GM11168 (cell line): ENCODE measurements at regions not wholly inside any gene's neighbourhood (a gene's known extent, or its start where the extent isn't known, plus 50 kb on each side); places are given as distances from the start of the nearest gene placed in this dataset.

Experiments used
- in situ Hi-C: fragments of 300-500 bp; cut with MboI; formaldehyde crosslinking; loops from one replicate; pipeline ENCODE4 v1.12.0; 2022; ENCODE audit warnings: low sequenced_read_pairs; ENCODE audit not compliant: unreplicated experiment

DNA sequence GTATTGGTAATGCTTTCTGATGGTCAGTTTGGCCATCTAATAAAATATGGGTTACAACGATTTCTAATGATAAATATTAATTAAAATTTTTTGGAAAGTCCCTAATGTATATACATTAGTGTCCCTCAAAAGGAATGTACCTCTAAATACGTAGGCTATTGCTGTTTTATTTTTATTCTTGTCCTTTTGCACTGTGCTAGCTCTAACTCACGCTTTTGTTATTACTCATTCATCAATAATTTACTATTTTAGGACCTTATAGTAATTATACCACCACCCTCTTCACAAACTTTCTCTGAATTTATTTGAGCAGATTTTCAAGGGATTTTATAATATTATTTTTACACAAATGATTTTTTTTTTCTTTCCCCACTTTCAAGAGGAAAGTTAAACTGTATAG is 795.9 kb upstream of the PCDH9 start:
- in situ Hi-C loops, result no loop called here

DNA sequence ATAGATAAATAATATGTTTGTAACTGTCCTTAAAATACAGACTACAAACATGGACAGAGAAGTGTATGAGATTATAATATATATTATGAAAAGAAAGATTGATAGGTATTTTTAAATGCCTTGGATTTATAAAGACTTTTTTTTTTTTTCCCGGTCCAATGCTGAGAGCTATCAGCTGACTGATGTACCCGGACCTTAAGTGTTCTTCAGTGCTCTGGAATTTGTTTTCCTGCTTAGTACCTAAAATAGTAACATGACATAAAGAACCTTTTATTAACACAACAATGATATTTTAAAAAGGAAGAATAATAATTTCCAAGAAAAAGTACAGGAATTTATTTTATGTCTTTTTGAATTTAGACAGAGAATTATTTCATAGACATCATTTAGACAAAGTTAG is 795.5 kb upstream of the PCDH9 start:
- in situ Hi-C loops, result no loop called here

DNA sequence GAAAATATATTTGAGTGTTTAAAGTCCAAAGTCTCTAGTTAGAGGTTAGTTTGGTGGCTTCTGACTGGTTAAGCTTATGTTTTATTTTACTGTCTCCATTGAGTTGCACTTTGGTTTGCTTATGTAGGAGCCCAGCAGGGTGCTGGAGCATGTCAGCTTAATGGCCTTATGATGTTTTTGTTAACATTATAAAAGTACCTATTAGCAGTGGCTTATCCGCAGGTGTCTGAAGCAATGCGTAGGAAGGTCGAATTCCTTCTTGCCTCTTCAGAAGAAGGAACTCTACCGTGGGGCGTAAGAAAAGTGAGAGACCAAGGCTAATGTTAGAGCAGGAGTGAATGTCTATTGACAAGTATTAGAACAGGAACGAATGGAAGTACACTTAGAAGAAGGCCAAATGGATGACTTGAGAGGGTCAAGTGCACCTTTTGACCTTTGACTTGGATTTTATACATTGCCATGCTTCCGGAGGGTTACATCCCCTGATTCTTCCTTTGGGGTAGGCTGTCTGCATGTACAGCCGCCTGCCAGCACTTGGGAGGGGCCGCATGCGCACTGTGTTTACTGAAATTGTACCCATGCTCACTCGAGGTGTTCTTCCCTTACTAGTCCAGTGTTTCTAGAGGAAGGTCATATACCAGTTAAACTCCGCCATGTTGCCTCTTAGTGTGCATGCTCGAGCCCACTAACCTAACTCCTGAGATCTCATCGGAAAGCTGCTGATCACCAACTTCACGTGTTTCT is 793.9 kb upstream of the PCDH9 start:
- in situ Hi-C loops, result no loop called here

DNA sequence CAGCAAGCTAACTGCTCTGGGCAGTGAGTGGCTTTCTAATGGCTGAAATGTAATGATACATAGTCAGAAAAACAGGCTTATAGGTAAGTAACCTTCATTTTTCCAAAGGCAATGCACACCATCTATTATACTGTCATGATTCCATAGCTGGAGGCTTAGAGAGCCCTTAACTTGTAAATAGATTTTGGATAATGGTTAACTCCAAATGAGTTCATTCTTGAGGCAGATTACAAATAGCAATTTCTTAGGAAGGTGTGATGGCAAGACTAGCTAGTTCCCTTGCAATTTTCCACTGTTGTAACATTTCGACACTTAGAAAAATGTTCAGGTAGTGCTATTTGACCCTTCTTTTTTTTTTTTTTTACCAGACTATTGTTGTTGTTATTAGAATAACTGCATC is 789.8 kb upstream of the PCDH9 start:
- in situ Hi-C loops, result no loop called here

DNA sequence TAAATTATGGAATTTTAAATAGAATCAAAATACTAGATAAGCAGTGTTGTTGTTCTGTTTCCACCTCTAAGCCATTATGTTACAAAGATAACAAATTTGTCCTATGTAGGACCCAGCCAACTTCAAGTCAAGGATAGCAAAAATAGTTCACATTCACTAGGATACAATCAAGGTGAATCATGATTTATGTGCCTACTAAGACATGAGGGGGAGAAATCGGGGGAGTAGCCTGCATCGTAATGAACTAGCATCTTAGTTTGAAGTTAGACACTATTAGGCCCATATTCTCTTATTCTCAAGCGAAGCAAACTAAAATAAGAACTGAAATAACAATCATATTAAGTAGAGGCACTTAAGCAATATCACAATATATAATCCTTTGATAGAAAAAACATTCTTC is 779.4 kb upstream of the PCDH9 start:
- in situ Hi-C loops, result no loop called here

DNA sequence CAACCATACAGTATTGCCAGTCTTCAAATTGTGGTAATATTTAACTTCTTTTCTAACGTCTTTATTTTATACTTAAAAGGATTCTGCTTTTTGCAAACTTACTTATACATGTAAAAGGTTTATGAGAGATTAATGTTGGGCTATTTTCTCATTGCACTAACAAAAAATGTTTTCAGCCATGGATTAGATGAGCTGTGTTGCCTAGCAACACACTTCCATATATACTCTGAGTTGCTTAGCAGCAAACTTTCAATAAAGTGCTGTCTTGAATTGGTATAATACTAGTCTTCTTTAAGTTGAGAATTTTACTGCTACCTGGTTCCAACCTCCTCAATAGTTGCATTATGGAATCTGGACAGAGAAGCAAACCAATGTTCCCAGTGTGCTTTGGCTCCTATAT is 777.4 kb upstream of the PCDH9 start:
- in situ Hi-C loops, result no loop called here

DNA sequence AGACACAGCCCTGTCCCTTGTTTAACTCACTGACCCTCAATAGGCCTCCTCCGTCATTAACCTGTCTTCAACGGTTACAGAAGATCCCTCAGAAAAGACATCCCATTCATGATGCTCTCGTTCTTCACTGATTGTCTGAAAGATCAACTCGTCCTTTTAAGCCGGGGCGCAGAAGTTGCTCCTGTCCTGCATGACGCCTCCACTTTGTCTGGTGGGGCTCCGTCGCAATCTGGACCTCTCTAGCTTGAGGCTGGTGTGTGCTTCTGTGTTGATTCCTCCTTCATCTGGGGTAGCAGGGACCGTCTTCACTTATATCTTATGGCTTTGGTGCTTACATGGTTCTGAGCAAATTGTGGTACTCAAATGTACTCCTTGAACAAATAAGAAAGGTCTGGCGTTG is 766.0 kb upstream of the PCDH9 start:
- in situ Hi-C loops, result no loop called here

DNA sequence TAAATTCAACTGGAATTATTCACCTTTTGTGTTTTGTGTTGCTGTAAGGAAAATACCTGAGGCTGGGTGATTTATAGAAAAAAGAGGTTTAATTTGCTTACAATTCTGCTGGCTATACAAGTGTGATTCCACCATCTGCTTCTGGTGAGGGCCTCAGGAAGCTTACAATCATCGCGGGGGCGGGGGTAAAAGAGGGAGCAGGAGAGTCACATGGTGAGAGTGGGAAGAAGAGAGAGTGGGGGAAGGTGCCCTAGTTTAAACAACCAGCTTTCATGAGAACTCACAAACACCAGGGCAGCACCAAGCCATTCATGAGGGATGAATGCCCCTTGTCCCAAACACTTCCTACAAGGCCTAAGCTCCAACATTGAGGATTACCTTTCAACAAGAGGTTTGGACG is 760.7 kb upstream of the PCDH9 start:
- in situ Hi-C loops, result no loop called here

DNA sequence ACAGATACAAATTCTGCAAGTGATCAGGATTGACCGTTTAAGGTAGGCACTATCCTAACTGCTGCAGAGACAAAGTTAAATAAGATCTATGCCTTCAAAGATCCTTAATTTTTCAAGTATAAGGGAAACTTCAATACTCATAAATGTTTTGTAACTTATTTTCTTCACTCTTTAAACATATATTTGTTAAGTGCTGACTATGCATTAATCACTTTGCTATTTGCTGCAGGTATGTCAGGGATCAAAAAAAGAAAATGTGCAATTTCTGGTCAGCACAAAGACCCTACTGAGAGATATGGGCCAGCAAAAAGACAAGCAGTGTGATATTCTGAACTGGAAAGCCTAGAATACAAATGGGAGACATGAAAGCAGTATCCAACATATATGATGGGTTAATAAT is 756.1 kb upstream of the PCDH9 start:
- in situ Hi-C loops, result no loop called here

DNA sequence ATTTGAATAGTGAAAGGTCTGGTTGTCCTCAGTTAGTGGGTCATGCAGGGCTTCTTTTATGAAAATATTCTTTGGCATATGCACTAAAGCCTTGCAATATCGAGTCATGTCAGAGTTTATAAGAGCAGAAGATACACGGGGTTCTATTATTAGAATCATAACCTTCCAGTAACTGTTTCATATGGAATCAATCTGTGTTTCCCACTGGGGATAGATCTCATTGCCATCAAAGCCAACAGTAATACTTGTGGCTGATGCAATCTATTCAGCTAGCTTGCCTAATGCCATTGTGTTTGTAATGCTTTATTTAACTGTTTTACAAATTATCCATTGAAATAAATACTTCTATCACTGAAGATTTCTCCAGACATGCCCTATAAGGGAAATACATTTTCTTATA is 746.9 kb upstream of the PCDH9 start:
- in situ Hi-C loops, result no loop called here

DNA sequence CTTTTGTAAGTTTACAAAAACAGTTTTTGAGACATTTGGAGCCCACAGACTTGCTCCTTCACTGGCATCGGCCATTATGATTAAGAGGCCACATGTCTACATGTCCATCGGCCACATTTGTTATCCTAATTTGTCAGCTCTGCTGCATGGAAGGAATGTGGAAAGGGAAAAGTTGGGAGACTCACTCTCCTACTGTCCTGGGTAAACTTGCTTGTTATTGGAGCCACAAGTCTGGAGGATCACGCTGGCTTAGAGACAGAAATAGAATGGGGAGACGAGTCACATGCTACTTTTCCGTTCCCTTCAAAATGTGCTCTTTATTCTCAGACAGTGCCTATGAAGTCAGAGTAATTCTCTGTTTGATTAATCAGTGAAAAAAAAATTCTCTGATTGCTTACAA is 741.2 kb upstream of the PCDH9 start:
- in situ Hi-C loops, result no loop called here

DNA sequence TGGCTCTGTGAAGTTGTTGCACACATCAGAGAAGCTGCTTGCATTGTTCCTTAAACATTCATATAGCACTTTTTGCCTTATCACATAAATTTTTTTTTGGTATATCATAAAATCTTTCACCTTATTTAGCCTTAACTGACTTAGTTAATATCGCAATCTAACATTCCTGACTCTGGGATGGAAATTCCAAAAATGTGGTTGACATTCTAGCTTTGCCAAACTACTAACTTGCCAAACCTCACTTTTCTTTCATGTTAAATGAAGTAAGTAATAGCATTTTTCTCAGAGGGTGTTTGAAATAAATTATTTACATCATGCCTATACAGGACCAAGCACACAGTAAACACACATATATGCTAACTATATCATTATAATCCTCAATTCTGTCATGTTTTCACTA is 736.9 kb upstream of the PCDH9 start:
- in situ Hi-C loops, result no loop called here

DNA sequence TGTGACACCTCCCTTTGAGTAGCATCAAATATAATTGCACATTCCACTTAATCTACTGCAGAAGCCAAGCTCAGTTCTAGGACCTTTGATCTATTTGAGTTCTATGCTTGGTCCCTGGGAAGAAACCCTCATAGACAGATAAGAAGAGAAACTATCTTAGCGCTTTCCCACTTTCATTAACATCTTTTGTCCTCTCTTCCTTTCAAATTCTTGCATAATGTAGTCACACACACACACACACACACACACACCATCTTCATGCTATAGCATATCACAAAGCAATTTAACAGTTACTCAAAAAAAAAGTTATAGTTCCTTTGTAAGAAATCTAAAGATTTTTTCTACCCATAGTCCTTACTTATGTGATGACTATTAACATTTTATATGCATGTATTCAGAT is 735.9 kb upstream of the PCDH9 start:
- in situ Hi-C loops, result no loop called here

DNA sequence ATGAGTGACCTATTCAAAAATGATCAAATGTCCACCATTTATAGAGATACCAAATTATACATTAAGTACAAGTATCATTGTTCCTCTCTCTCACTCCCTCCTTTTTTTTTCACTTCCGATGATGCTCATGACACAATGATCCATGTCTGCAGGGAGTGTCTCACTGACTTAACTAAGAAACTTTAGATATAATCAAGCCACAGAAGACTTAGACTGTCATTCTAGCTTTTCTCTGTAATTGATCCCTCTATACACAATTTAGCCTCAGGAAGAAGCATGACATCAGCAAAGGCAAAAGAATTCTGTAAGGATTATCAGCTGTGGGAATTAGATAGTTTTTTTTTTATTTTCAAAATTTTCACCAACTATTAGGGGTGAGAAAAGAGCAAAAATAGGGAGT is 734.9 kb upstream of the PCDH9 start:
- in situ Hi-C loops, result no loop called here

DNA sequence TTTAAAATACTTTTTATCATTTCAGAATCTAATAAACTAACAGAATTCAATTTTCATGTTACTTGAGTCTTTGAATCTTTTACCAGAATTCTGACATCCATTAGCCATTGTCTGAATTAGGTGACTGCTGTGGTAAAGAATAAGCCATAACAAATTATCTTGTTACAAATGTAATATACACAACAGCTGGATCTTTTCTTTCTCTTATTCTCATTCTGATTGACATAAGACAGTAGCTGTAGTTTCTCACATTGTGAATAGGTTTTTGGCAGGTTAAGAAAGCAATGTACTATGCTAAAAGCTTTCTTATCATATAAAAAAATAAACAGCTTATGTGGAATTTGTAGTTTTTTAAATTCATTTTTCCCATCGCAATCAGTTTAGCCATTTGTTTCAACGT is 734.0 kb upstream of the PCDH9 start:
- in situ Hi-C loops, result no loop called here

DNA sequence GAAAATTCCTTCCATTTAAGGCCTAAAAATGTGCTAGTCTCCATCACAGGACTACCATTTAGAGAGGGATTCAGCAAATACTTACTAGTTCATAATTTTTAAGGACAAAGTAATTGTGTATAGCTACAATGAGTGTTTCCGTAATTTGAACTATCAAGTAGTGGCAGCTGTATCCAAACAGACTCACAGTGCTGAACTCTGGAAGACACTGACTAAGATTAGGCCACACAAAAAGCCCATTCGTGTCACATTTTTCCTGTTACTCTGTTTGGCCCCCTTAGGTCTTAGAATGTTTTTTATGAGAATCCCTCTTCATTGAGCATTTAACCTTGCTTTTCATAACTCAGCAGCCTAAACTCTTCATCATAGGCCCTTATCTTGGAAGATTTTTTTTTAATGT is 731.2 kb upstream of the PCDH9 start:
- in situ Hi-C loops, result no loop called here

DNA sequence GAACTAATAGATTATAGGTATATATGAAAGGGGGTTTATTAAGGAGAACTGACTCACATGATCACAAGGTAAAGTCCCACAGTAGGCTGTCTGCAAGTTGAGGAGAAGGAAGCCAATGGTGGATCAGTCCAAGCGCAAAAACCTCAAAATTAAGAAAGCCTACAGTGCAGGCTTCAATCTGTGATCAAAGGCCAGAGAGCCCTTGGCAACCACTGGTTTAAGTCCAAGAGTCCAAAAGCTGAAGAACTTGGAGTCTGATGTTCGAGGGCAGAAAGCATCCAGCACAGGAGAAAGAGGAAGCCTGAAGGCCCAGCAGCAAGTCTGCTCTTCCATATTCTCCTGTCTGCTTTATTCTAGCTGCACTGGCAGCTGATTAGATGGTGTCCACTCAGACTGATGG is 721.3 kb upstream of the PCDH9 start:
- in situ Hi-C loops, result no loop called here

DNA sequence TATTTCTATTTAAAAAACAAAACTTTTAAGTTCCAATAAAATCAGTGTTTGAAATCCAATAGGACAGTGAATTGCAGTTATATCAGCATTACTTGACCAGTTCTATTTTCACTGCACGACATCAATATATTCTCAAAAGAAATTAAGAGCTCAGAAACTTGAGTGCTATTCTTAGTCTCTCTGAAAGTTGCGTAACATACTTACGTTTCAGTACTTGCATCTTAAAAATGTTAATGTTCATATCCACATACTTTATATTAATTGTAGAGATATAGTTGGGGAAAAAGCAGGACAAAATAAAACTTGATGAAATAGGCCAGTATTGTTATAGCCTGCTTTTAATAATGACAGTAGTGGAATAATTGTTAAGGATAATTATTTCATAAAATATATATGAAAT is 720.5 kb upstream of the PCDH9 start:
- in situ Hi-C loops, result no loop called here

DNA sequence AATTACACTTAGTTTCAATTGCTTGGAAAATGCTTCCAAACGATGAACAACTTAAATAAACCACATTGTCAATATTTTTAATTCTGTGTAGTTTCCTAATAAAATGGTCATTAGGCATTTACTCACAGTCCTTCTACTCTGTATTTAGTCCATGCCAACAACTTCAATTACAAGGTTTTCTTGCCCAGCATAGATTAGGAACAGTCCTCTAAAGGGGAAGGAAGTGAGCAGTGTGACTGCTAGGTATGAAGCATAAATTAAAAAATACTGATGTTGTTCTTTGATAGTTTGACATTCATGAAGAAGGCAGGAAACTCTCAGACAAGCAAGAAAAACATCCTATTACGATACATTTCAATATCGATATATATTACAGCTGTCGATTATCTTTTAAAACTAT is 716.0 kb upstream of the PCDH9 start:
- in situ Hi-C loops, result no loop called here

DNA sequence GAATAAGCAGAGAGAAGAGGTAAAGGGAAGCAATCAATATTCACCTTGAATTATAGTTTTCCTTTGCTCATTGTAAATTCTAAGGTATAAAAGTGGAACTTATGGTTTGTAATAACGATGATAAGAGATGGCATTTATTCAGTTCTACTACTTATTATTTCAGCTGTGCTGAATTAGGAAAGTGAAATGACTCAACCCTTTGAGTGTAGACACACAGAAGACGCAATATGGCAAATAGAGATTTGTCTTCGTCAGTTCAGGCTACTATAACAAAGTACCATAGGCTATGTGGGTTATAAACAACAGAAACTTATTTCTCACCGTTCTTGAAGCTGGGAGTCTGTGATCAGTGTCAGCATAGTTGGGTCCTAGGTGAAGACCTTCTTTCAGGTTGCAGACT is 713.0 kb upstream of the PCDH9 start:
- in situ Hi-C loops, result no loop called here

DNA sequence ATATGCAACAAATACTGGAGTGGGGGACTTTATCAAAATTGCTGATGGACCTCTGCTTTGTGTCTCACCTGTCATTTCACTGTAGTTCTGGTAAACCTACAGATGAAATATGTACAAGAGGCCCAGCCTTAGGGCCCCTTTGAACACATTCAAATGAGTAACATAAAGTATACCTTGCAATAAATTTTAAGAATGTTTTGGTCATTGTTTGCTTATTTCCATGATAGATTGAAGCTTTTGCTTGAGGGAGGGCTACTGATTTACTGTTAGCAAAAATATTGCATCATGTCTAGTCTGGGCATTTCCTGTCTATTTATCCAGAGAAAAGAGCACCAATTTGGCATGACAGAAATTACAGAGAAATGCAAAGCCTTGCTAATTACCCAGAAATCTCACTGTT is 705.5 kb upstream of the PCDH9 start:
- in situ Hi-C loops, result no loop called here

DNA sequence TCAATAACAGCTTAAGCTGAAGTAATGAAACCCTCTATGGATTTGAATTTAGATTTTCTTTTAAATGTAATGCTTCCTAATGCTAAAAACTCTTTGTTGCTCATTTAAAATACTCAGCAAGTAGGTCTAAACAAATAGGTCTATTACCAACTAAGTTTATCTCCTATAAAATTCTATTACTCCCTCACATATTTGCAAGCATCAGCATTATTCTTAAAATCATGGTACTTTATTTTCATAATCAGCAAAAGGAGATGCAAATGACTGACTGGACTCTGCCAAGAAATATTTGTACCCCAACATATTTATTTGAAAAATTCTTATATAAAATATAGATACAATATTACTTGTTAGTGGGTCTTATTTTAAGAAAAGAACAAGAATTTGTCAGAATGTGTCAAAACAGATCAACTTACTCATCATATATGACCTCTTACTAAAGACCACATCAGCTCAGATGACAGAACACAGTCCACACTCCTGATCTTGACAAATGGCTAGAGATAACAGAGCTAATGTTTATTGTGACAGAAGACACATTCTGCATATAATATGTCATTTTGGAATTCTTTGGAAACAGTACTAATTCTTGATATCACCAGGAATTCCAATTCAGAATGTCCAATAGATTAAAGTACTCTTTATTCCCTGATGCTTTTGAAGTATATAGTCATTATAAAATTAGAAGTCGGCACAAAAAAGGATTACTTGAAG is 704.6 kb upstream of the PCDH9 start:
- in situ Hi-C loops, result no loop called here
